MM.1S (cell line): ENCODE measurements at regions not wholly inside any gene's neighbourhood (a gene's known extent, or its start where the extent isn't known, plus 50 kb on each side); places are given as distances from the start of the nearest gene placed in this dataset.

Experiments
- DNase-seq: peaks from one replicate; pipeline ENCODE4 v3.0.0-alpha.2; 2015
- H2AFZ ChIP-seq: fragments of 300-600 bp; sonication (generic); 2 replicates; pipeline ENCODE4 v1.6.0; 2016; ENCODE audit warnings: antibody characterized with exemption, low read length
- H3F3A ChIP-seq: fragments of 300-600 bp; sonication (generic); 2 replicates; pipeline ENCODE4 v1.6.1; 2016; ENCODE audit warnings: mild to moderate bottlenecking, antibody characterized with exemption, low read length, moderate library complexity, mixed read lengths; ENCODE audit not compliant: insufficient read depth
- H3K27ac ChIP-seq: fragments of 300-600 bp; sonication (generic); 2 replicates; pipeline ENCODE4 v1.5.1; 2016; ENCODE audit warnings: mild to moderate bottlenecking, low read length
- H3K27me3 ChIP-seq: fragments of 300-600 bp; sonication (generic); replicated peaks from 2 replicates; pipeline ENCODE4 v1.6.0; 2016; ENCODE audit warnings: low read length; ENCODE audit not compliant: insufficient read depth
- H3K36me3 ChIP-seq: fragments of 300-600 bp; sonication (generic); replicated peaks from 2 replicates; pipeline ENCODE4 v1.6.1; 2016; ENCODE audit warnings: mild to moderate bottlenecking, low read length, mixed read lengths; ENCODE audit not compliant: insufficient read depth
- H3K4me1 ChIP-seq: fragments of 300-600 bp; sonication (generic); 2 replicates; pipeline ENCODE4 v1.6.1; 2016; ENCODE audit warnings: low read length, mixed read lengths
- H3K4me2 ChIP-seq: fragments of 300-600 bp; sonication (generic); 2 replicates; pipeline ENCODE4 v1.6.0; 2016; ENCODE audit warnings: low read depth, low read length
- H3K4me3 ChIP-seq: fragments of 300-600 bp; sonication (generic); 2 replicates; pipeline ENCODE4 v1.5.1; 2016; ENCODE audit warnings: low read length, mixed read lengths
- H3K79me2 ChIP-seq: fragments of 300-600 bp; sonication (generic); 2 replicates; pipeline ENCODE4 v1.6.1; 2016; ENCODE audit warnings: mixed run types, low read length, mixed read lengths
- H3K9ac ChIP-seq: fragments of 300-600 bp; sonication (generic); 2 replicates; pipeline ENCODE4 v1.6.1; 2016; ENCODE audit warnings: low read length, mixed read lengths
- H3K9me2 ChIP-seq: fragments of 300-600 bp; sonication (generic); replicated peaks from 2 replicates; pipeline ENCODE4 v1.6.1; 2016; ENCODE audit warnings: mild to moderate bottlenecking, low read length, mixed read lengths; ENCODE audit not compliant: insufficient read depth
- H3K9me3 ChIP-seq: fragments of 300-600 bp; sonication (generic); replicated peaks from 2 replicates; pipeline ENCODE4 v1.6.1; 2016; ENCODE audit warnings: mild to moderate bottlenecking, low read length, mixed read lengths; ENCODE audit not compliant: insufficient read depth
- H4K20me1 ChIP-seq: fragments of 300-600 bp; sonication (generic); 2 replicates; pipeline ENCODE4 v1.6.1; 2016; ENCODE audit warnings: mild to moderate bottlenecking, low read length, moderate library complexity, mixed read lengths; ENCODE audit not compliant: insufficient read depth
- CTCF ChIP-seq: fragments of 300-600 bp; sonication (generic); IDR thresholded peaks from 2 replicates; pipeline ENCODE4 v1.5.1; 2016; ENCODE audit warnings: antibody characterized with exemption, low read length, mixed read lengths
- EZH2 ChIP-seq: fragments of 300-600 bp; sonication (generic); optimal IDR thresholded peaks from 2 replicates; pipeline ENCODE3; 2017; ENCODE audit warnings: low read depth, mild to moderate bottlenecking, antibody characterized with exemption, low read length, mixed read lengths
- EZH2phosphoT487 ChIP-seq: fragments of 300-600 bp; sonication (generic); IDR thresholded peaks from 2 replicates; pipeline ENCODE4 v1.6.1; 2018; ENCODE audit warnings: antibody characterized with exemption, low read length

GRCh38 chr2:6254441-6254840, 562.3 kb downstream of the SOX11 start:
- H3K9ac ChIP-seq = no peak overlapping the region

GRCh38 chr2:6264198-6264597, 572.0 kb downstream of the SOX11 start:
- Histone ChIP-seq H3K9ac (no peak overlapping the region), H3K9me2 (no peaks in the 10 kb centered on the region), H3K79me2 (no peaks in the 10 kb centered on the region), H3K4me1 (no peaks in the 10 kb centered on the region), H3K4me3 (no peak overlapping the region), H3K27ac (no peak overlapping the region), H3K36me3 (no peaks in the 10 kb centered on the region), H3K27me3 (no peaks in the 10 kb centered on the region), H2AFZ (no peak overlapping the region), H3K9me3 (no peaks in the 10 kb centered on the region), H3F3A (no peaks in the 10 kb centered on the region), H4K20me1 (no peaks in the 10 kb centered on the region), H3K4me2 (no peak overlapping the region)
- DNase-seq = no peak
- TF ChIP-seq EZH2 = no peak
- TF ChIP-seq CTCF = no peak
- TF ChIP-seq EZH2phosphoT487 = no peak

More at GRCh38 chr2:6254441-6254840, 562.3 kb downstream of the SOX11 start:
- Histone ChIP-seq H3K79me2 (no peaks in the 10 kb centered on the region), H3F3A (no peaks in the 10 kb centered on the region), H3K9me3 (no peaks in the 10 kb centered on the region), H3K36me3 (no peaks in the 10 kb centered on the region), H3K4me1 (no peaks in the 10 kb centered on the region), H3K27me3 (no peaks in the 10 kb centered on the region), H3K4me3 (no peak overlapping the region), H2AFZ (no peak overlapping the region), H3K4me2 (no peak overlapping the region), H4K20me1 (no peaks in the 10 kb centered on the region), H3K9me2 (no peaks in the 10 kb centered on the region), H3K27ac (no peak overlapping the region)
- no peak for DNase-seq
- TF ChIP-seq EZH2 (no peak), EZH2phosphoT487 (no peak), CTCF (no peak)

- H3K79me2 ChIP-seq = no peaks in the 10 kb centered on the region
- no peak overlapping the region for H3K9ac ChIP-seq
- no peak overlapping the region for H3K4me2 ChIP-seq
- TF ChIP-seq CTCF (no peak), EZH2 (no peak)
- H3K27me3 ChIP-seq = no peaks in the 10 kb centered on the region
- no peaks in the 10 kb centered on the region for H4K20me1 ChIP-seq
- no peaks in the 10 kb centered on the region for H3K4me1 ChIP-seq
- H3K9me3 ChIP-seq = no peaks in the 10 kb centered on the region
- no peaks in the 10 kb centered on the region for H3K36me3 ChIP-seq
- no peak for DNase-seq
- H2AFZ ChIP-seq = no peak overlapping the region
- no peaks in the 10 kb centered on the region for H3F3A ChIP-seq
- H3K9me2 ChIP-seq = no peaks in the 10 kb centered on the region
- H3K4me3 ChIP-seq = no peak overlapping the region
- H3K27ac ChIP-seq = no peak overlapping the region
These were observed 584.2 kb downstream of the CMPK2 start for GRCh38 chr2:6281524-6281923.
